Peyer's patch (tissue), 4 donors: ENCODE measurements at regions not wholly inside any gene's neighbourhood (a gene's known extent, or its start where the extent isn't known, plus 50 kb on each side); places are given as distances from the start of the nearest gene placed in this dataset.

Experiments used
- DNase-seq, 3 donors: peaks; one replicate each; pipeline ENCODE4 v3.0.0-alpha.2; 2017 to 2019
- H3K27ac ChIP-seq, 4 donors: fragments of 200-600 bp; sonication (generic); one replicate each; pipeline ENCODE4 v1.5.1; 2016 to 2019
- H3K27me3 ChIP-seq, 2 donors: fragments of 200-600 bp; sonication (generic); one replicate each; pipeline ENCODE4 v1.5.1; 2019
- H3K36me3 ChIP-seq, 3 donors: fragments of 200-600 bp; sonication (generic); one replicate each; pipeline ENCODE4 v1.5.1; 2016 to 2019
- H3K4me1 ChIP-seq, 4 donors: fragments of 200-600 bp; sonication (generic); one replicate each; pipeline ENCODE4 v1.5.1; 2016 to 2019
- H3K4me3 ChIP-seq, 4 donors: fragments of 200-600 bp; sonication (generic); 1 replicate in 3 of 4; 2 replicates in 1 of 4; pipeline ENCODE4 v1.5.1; 2016 to 2019; ENCODE audit warnings: mild to moderate bottlenecking in 1 of 4
- H3K9me3 ChIP-seq, 4 donors: fragments of 200-600 bp; sonication (generic); one replicate each; pipeline ENCODE4 v1.5.1; 2016 to 2019; ENCODE audit warnings: mild to moderate bottlenecking in 1 of 4
- POLR2A ChIP-seq, 2 donors: fragments of 450-650 bp; IDR thresholded peaks; one replicate each; pipeline ENCODE4 v1.5.1; 2017; ENCODE audit warnings: antibody characterized with exemption in 2 of 2, mild to moderate bottlenecking in 2 of 2, moderate library complexity in 2 of 2
- TF ChIP-seq, protein P1 (sequence below), 6 experiments: fragments of 450-650 bp in 4 of 6; fragments of 200-600 bp in 2 of 6; sonication (generic) in 1 of 6; IDR thresholded peaks; one replicate each; pipeline ENCODE4 v1.5.1; 2017 to 2019; ENCODE audit warnings: antibody characterized with exemption in 6 of 6, mild to moderate bottlenecking in 3 of 6, moderate library complexity in 1 of 6

DNA sequence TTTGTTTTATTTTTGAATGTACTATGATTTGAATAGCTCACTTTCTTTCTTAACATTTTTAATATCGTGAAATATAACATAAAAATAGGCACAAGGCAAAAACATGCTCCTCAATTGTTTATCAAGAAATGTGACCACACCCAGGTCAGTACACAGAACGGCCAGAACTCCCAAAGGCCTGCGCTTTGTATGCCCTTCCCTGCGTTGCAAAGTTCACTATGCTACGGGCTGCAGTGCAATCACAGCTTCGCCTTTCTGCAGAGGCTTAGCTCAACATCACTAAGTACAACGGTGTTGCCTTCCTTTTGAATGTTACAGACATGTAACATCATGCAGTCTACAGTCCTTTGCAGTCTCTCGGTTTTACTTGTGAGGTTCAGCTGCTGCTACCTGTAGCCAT lies 333.4 kb downstream of the THBS2 start:
- Histone ChIP-seq H3K36me3 (no peaks in the 10 kb centered on the region), H3K4me3 (no peak overlapping the region), H3K4me1 (no peaks in the 10 kb centered on the region), H3K27me3 (no peaks in the 10 kb centered on the region), H3K9me3 (no peaks in the 10 kb centered on the region), H3K27ac (peak overlapping the region in 2 of 4 donors; percentile 29 to 43)
- DNase-seq: peak in 1 of 3 donors; percentile 75
- TF ChIP-seq POLR2A (IDR thresholded peaks at IDR 0.05): no peak
- TF ChIP-seq, protein P1, sequence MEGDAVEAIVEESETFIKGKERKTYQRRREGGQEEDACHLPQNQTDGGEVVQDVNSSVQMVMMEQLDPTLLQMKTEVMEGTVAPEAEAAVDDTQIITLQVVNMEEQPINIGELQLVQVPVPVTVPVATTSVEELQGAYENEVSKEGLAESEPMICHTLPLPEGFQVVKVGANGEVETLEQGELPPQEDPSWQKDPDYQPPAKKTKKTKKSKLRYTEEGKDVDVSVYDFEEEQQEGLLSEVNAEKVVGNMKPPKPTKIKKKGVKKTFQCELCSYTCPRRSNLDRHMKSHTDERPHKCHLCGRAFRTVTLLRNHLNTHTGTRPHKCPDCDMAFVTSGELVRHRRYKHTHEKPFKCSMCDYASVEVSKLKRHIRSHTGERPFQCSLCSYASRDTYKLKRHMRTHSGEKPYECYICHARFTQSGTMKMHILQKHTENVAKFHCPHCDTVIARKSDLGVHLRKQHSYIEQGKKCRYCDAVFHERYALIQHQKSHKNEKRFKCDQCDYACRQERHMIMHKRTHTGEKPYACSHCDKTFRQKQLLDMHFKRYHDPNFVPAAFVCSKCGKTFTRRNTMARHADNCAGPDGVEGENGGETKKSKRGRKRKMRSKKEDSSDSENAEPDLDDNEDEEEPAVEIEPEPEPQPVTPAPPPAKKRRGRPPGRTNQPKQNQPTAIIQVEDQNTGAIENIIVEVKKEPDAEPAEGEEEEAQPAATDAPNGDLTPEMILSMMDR (IDR thresholded peaks at IDR 0.05): no peak

DNA sequence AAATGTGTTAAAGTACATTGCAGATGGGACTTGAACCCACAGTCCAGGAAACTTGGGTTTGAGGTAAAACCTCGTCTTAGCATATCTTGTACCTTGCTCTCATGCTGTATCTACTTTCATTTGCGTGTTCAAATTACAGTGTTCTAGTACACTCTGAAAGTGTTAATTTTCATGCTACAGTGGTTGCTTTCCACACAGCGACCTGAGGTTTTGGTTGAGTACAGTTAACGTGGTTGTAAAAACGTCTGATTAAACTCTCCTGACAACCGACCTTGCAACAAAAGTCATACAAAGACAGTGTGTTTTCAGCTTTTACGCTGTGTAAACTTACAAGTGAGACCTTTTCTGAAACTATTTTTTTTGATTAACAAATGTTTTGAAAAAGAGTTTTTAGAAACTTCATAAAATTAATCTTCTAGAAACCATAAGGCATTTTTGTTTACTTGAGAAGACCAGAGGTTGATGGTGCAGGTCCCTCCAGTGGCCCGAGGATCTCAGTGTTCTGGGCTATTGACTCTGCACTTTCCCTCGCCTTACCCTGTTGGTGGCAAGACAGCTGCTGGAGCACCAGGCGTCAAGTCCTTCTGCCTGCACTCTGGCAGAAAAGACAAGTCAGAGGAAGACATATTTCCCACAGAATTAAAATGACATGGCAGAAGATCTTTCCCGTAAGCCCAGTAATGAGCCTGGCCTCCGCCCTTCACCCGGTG lies 334.0 kb downstream of the THBS2 start:
- H3K9me3 ChIP-seq: no peaks in the 10 kb centered on the region
- H3K27ac ChIP-seq: peak overlapping the region in 2 of 4 donors; percentile 29 to 43
- TF ChIP-seq, protein P1 (IDR thresholded peaks at IDR 0.05): no peak
- no peak for TF ChIP-seq POLR2A (IDR thresholded peaks at IDR 0.05)
- no peaks in the 10 kb centered on the region for H3K27me3 ChIP-seq
- no peak for DNase-seq
- H3K4me3 ChIP-seq: no peak overlapping the region
- no peaks in the 10 kb centered on the region for H3K4me1 ChIP-seq
- H3K36me3 ChIP-seq: no peaks in the 10 kb centered on the region

DNA sequence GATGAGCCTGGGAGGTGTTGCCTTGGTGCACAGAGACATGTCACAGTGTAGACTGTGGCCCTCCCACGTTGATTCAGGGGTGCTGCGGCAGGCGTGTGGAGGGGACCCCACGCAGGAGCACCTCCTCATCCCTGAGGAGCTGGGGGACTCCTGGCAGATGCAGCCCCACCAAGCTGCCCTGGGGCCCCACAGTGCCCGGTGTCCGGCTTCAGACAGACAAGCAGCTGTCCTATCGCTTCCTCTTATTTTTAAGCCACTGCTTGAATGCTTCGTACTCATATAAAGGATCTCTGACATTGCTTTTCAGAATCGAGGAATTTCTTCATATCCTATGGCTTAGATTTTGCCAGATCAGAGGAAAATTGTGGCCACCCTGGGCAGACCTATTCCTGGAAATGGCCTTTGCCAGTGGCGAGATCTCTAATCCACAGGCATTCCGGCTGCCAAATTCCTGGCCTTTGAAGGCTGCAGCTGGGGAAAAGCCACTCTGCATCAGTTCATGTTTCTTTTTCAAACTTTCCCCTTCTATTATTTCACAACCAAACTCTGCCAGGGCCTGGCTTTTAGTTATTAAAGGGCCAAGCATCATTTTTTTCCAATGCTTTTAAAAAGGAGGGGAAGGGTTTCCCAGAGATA lies 337.0 kb downstream of the THBS2 start:
- no peak overlapping the region for H3K4me3 ChIP-seq
- H3K9me3 ChIP-seq: no peaks in the 10 kb centered on the region
- H3K27me3 ChIP-seq: no peaks in the 10 kb centered on the region
- TF ChIP-seq, protein P1 (IDR thresholded peaks at IDR 0.05): no peak
- no peak for TF ChIP-seq POLR2A (IDR thresholded peaks at IDR 0.05)
- H3K36me3 ChIP-seq: no peaks in the 10 kb centered on the region
- peak overlapping the region in 1 of 4 donors; percentile 11 for H3K27ac ChIP-seq
- H3K4me1 ChIP-seq: no peaks in the 10 kb centered on the region
- DNase-seq: no peak

DNA sequence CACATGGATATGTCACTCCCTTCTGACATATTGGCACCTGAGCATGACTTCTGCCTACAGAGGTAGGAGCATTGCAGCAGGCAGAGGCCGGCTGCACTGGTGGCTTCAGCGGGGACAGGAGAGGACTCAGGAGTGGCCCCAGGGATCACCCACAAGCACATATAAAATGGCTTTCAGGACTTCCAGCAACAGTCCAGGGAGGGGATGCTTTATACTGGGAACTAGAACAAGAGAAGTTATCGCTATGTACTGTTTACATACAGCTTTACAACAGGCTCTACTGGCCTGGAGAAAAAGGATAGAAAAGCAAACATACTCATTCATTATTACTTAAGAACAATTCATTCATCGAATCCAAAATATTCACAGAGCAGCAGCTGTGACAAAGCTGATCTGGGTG lies 337.8 kb downstream of the THBS2 start:
- Histone ChIP-seq H3K27me3 (no peaks in the 10 kb centered on the region), H3K27ac (no peak overlapping the region), H3K4me3 (no peak overlapping the region), H3K36me3 (no peaks in the 10 kb centered on the region), H3K9me3 (no peaks in the 10 kb centered on the region), H3K4me1 (no peaks in the 10 kb centered on the region)
- DNase-seq: no peak
- TF ChIP-seq POLR2A (IDR thresholded peaks at IDR 0.05): no peak
- TF ChIP-seq, protein P1 (IDR thresholded peaks at IDR 0.05): no peak

DNA sequence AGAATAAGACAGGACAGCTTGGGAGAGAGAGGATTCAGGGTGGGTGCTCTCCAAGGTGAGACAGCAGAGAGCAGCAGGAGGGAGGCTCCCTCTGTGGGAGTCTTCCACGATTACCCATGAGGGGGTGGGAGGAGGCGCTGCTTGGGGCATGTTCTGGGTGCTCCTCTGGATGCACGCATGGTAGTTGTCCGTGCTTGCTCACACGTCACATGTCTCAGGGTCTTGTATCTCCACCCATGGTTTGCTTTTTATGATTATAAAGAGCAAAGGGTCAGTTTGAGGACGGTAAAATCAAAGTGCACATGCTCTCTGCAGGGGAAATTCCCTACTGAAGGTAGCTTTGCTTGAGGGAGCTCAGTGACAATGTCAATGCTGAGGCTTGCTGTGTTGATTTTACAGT lies 338.4 kb downstream of the THBS2 start:
- Histone ChIP-seq H3K27me3 (no peaks in the 10 kb centered on the region), H3K36me3 (no peaks in the 10 kb centered on the region), H3K4me3 (no peak overlapping the region), H3K9me3 (no peaks in the 10 kb centered on the region), H3K4me1 (no peaks in the 10 kb centered on the region), H3K27ac (no peak overlapping the region)
- TF ChIP-seq, protein P1 (IDR thresholded peaks at IDR 0.05): no peak
- no peak for TF ChIP-seq POLR2A (IDR thresholded peaks at IDR 0.05)
- DNase-seq: peak in 1 of 3 donors; percentile 50
